OCI-LY3 (cell line): ENCODE measurements at regions not wholly inside any gene's neighbourhood (a gene's known extent, or its start where the extent isn't known, plus 50 kb on each side); places are given as distances from the start of the nearest gene placed in this dataset.

Experiments
- H2AFZ ChIP-seq: fragments of 200-600, 300-600 bp; shearing (Covaris generic); 2 replicates; pipeline ENCODE4 v1.6.0; 2014; ENCODE audit warnings: antibody characterized with exemption, low read depth, low read length
- H3K27ac ChIP-seq: fragments of 200-600, 300-600 bp; sonication (generic); 2 replicates; pipeline ENCODE4 v1.5.1; 2014; ENCODE audit warnings: mild to moderate bottlenecking, low read length, moderate library complexity, mixed read lengths
- H3K27me3 ChIP-seq: fragments of 200-600, 300-600 bp; sonication (generic); 2 replicates; pipeline ENCODE4 v1.6.1; 2014; ENCODE audit warnings: low read depth, low read length, mixed read lengths
- H3K36me3 ChIP-seq: fragments of 200-600, 300-600 bp; sonication (generic); replicated peaks from 2 replicates; pipeline ENCODE3; 2014; ENCODE audit warnings: low read depth, low read length, mixed read lengths
- H3K4me1 ChIP-seq: fragments of 300-600, 200-600 bp; sonication (generic); 2 replicates; pipeline ENCODE4 v1.6.1; 2014; ENCODE audit warnings: low read length, mixed read lengths
- H3K4me2 ChIP-seq: fragments of 200-600, 300-600 bp; sonication (generic); 2 replicates; pipeline ENCODE4 v1.6.1; 2014; ENCODE audit warnings: low read length, mixed read lengths
- H3K4me3 ChIP-seq: fragments of 300-600, 200-600 bp; sonication (generic); 2 replicates; pipeline ENCODE4 v1.5.1; 2014; ENCODE audit warnings: antibody characterized with exemption, mild to moderate bottlenecking, low read length, moderate library complexity
- H3K79me2 ChIP-seq: fragments of 300-600, 200-600 bp; shearing (Covaris generic); 2 replicates; pipeline ENCODE4 v1.6.1; 2014; ENCODE audit warnings: mild to moderate bottlenecking, low read length, mixed read lengths
- H3K9ac ChIP-seq: fragments of 300-600, 200-600 bp; shearing (Covaris generic); 2 replicates; pipeline ENCODE4 v1.6.0; 2014; ENCODE audit warnings: mild to moderate bottlenecking, low read length, moderate library complexity
- H3K9me3 ChIP-seq: fragments of 200-600, 300-600 bp; shearing (Covaris generic); 2 replicates; pipeline ENCODE4 v1.6.1; 2014; ENCODE audit warnings: low read length, mixed read lengths; ENCODE audit not compliant: insufficient read depth
- H4K20me1 ChIP-seq: fragments of 200-600, 300-600 bp; sonication (generic); 2 replicates; pipeline ENCODE4 v1.6.1; 2016; ENCODE audit warnings: low read length, mixed read lengths; ENCODE audit not compliant: insufficient read depth
- EZH2phosphoT487 ChIP-seq: fragments of 200-600 bp; shearing (Covaris generic); IDR thresholded peaks from 2 replicates; pipeline ENCODE4 v1.6.1; 2018; ENCODE audit warnings: antibody characterized with exemption, mixed run types, low read depth
- TF ChIP-seq, protein P1 (sequence below): fragments of 200-600, 300-600 bp; sonication (generic); IDR thresholded peaks from 2 replicates; pipeline ENCODE4 v1.5.1; 2014; ENCODE audit warnings: antibody characterized with exemption, low read length, low read depth

DNA sequence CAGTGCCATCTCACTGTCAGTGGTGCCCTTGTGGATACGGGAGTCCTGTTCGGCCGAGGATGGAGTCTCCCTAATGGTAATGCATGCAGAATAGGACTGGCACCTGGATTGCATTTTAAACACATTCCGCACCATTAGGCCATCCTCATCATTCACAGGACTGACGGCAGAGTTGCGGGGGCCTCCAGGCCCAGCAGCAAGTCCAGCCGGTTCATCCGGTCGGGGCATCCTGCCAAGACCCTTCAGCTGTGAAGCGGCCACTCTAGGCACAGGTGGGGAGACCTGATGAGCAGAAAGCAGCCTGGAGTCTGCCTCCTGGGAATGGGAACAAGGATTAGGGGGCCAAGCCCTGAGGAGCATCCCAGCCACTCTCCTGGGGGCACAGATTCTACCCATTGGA is 90.3 kb upstream of the XYLT1 start:
- no peaks in the 10 kb centered on the region for H3K79me2 ChIP-seq
- no peaks in the 10 kb centered on the region; the same call in 1 of the 2 replicates for H3K27me3 ChIP-seq
- H3K4me3 ChIP-seq: no peak overlapping the region
- H2AFZ ChIP-seq: no peak overlapping the region
- H3K9ac ChIP-seq: no peak overlapping the region
- no peak overlapping the region for H3K4me2 ChIP-seq
- TF ChIP-seq, protein P1, sequence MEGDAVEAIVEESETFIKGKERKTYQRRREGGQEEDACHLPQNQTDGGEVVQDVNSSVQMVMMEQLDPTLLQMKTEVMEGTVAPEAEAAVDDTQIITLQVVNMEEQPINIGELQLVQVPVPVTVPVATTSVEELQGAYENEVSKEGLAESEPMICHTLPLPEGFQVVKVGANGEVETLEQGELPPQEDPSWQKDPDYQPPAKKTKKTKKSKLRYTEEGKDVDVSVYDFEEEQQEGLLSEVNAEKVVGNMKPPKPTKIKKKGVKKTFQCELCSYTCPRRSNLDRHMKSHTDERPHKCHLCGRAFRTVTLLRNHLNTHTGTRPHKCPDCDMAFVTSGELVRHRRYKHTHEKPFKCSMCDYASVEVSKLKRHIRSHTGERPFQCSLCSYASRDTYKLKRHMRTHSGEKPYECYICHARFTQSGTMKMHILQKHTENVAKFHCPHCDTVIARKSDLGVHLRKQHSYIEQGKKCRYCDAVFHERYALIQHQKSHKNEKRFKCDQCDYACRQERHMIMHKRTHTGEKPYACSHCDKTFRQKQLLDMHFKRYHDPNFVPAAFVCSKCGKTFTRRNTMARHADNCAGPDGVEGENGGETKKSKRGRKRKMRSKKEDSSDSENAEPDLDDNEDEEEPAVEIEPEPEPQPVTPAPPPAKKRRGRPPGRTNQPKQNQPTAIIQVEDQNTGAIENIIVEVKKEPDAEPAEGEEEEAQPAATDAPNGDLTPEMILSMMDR: no peak
- TF ChIP-seq EZH2phosphoT487: no peak
- no peaks in the 10 kb centered on the region for H3K9me3 ChIP-seq
- no peaks in the 10 kb centered on the region for H3K36me3 ChIP-seq
- no peaks in the 10 kb centered on the region for H3K4me1 ChIP-seq
- no peaks in the 10 kb centered on the region for H4K20me1 ChIP-seq
- H3K27ac ChIP-seq: no peak overlapping the region

DNA sequence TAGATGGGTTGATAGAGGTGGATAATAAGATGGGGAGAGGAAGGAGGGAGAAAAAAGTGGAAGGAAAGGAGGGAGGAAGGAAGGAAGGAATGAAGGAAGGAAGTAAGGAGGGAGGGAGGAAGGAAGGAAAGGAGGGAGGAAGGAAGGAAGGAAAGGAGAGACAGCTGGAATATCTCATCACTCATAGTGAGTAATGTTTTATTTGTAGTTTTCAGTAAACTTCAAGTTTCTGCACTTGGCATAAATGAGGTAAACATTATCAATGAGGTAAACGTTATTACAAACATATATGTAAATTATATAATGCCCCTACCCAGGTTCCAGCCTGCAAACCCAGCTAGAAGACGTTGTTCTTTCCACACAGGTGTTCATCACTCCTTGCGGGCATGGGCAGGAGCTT is 89.8 kb upstream of the XYLT1 start:
- H3K9ac ChIP-seq: no peak overlapping the region
- no peaks in the 10 kb centered on the region; the same call in 1 of the 2 replicates for H3K27me3 ChIP-seq
- no peak for TF ChIP-seq EZH2phosphoT487
- TF ChIP-seq, protein P1: no peak
- H2AFZ ChIP-seq: no peak overlapping the region
- H3K4me3 ChIP-seq: no peak overlapping the region
- H3K9me3 ChIP-seq: no peaks in the 10 kb centered on the region
- no peak overlapping the region for H3K4me2 ChIP-seq
- H3K4me1 ChIP-seq: no peaks in the 10 kb centered on the region
- no peaks in the 10 kb centered on the region for H4K20me1 ChIP-seq
- no peaks in the 10 kb centered on the region for H3K36me3 ChIP-seq
- no peak overlapping the region for H3K27ac ChIP-seq
- no peaks in the 10 kb centered on the region for H3K79me2 ChIP-seq

DNA sequence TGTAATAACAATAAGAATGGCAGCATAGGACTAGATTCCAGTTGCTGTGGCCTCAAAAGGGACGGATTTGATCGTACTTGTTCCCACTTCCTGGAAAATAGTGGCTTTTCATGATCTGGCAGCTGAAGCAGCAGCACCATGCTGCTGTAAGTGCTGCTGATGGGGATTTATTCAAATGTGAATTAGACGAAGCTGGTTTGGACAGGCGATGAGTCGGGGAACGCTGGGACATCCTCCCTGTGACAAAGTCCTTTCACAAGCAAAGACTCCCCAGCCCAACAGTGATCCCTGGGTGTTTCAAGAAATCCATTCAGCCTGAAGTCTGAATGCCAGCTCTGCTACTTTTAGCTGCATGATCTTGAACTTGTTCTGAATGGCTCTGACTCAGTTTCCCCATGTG is 88.6 kb upstream of the XYLT1 start:
- peaks cover 3% of the 10 kb centered on the region; the same call in 1 of the 2 replicates for H3K27me3 ChIP-seq
- no peak overlapping the region for H3K9ac ChIP-seq
- H3K9me3 ChIP-seq: no peaks in the 10 kb centered on the region
- TF ChIP-seq, protein P1: no peak
- TF ChIP-seq EZH2phosphoT487: no peak
- no peaks in the 10 kb centered on the region for H4K20me1 ChIP-seq
- no peak overlapping the region for H3K27ac ChIP-seq
- H3K4me1 ChIP-seq: no peaks in the 10 kb centered on the region
- no peak overlapping the region for H2AFZ ChIP-seq
- no peaks in the 10 kb centered on the region for H3K36me3 ChIP-seq
- no peak overlapping the region for H3K4me3 ChIP-seq
- no peaks in the 10 kb centered on the region for H3K79me2 ChIP-seq
- no peak overlapping the region for H3K4me2 ChIP-seq

DNA sequence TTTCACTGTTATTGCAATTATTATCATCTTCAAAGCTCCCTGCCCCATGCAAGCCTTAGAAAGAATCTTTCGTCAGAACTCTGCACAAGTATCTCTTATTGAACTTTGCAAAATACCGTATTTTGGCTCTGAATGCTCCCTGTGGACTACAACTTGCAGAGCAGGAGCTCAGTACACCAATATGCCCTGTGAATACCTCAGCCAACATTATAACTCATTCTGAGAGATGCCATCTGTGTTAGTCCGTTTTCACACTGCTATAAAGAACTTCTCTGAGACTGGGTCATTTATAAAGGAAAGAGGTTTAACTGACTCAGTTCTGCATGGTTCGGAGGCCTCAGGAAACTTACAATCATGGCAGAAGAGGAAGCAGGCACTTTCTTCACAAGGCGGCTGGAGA is 87.2 kb upstream of the XYLT1 start:
- Histone ChIP-seq H3K27me3 (peaks cover 11% of the 10 kb centered on the region; the same call in 1 of the 2 replicates), H2AFZ (no peak overlapping the region)
- TF ChIP-seq, protein P1: no peak
- TF ChIP-seq EZH2phosphoT487: no peak

More for the DNA sequence above, 87.2 kb upstream of the XYLT1 start:
- no peaks in the 10 kb centered on the region for H4K20me1 ChIP-seq
- no peak overlapping the region for H3K9ac ChIP-seq
- H3K4me1 ChIP-seq: no peaks in the 10 kb centered on the region
- H3K4me3 ChIP-seq: no peak overlapping the region
- no peaks in the 10 kb centered on the region for H3K9me3 ChIP-seq
- no peaks in the 10 kb centered on the region for H3K36me3 ChIP-seq
- H3K27ac ChIP-seq: no peak overlapping the region
- H3K79me2 ChIP-seq: no peaks in the 10 kb centered on the region
- no peak overlapping the region for H3K4me2 ChIP-seq
